HepG2 (cell line): ENCODE measurements at regions not wholly inside any gene's neighbourhood (a gene's known extent, or its start where the extent isn't known, plus 50 kb on each side); places are given as distances from the start of the nearest gene placed in this dataset.
A peak's percentile ranks its signal among the peaks of the same experiment; 100 is the strongest.

Source experiments
- ATAC-seq: fragments of 200-7000 bp; cut with Tn5 transposase; 3 replicates; pipeline ENCODE4 v1.9.1; 2020; ENCODE audit warnings: mild to moderate bottlenecking, moderate library complexity
- BruUV-seq: library from RNA; stranded (reverse); fragments of 400-500 nt; replicated peaks from 2 replicates; lab custom pipeline; 2021; lab: Mats Ljungman, UMichigan
- CTCF ChIA-PET: fragments of 300-600 bp; formaldehyde crosslinking; extraction: SDS; loops from one replicate; lab custom pipeline; 2021; ENCODE audit warnings: low total read pairs, inconsistent platforms, low intra/inter-chr PET ratio; lab: Yijun Ruan, JAX
- POLR2A ChIA-PET: fragments of 350-600 bp; sonication (Branson Sonifier 250); formaldehyde crosslinking; loops from one replicate; lab custom pipeline; 2020; ENCODE audit warnings: antibody characterized with exemption, inconsistent platforms; lab: Yijun Ruan, JAX
- DNase-seq: peaks from one replicate; pipeline ENCODE4 v3.0.0-alpha.2; 2015; ENCODE audit warnings: low spot score
- FAIRE-seq: peaks from 3 replicates; lab custom pipeline; 2011; peaks lifted over from hg19 to GRCh38; lab: Jason Lieb, UNC
- H2AFZ ChIP-seq: one replicate; pipeline ENCODE4 v1.6.1; 2011; ENCODE audit warnings: low read length, inconsistent platforms
- H3K27ac ChIP-seq: fragments of 300-600 bp; 3 replicates; pipeline ENCODE4 v1.8.0; 2011; ENCODE audit warnings: mixed run types, mild to moderate bottlenecking, mixed read lengths, low read length, inconsistent platforms; ENCODE audit not compliant: insufficient read depth; ENCODE audit errors: extremely low read length
- H3K27me3 ChIP-seq, 2 experiments: fragments of 200-600 bp in 1 of 2; 2 replicates in 1 of 2; 3 replicates in 1 of 2; pipeline versions ENCODE4 v1.6.0 to v1.8.0; 2011; ENCODE audit warnings: low read length in 2 of 2, mild to moderate bottlenecking in 2 of 2, moderate library complexity in 2 of 2, inconsistent platforms in 1 of 2; ENCODE audit not compliant: insufficient read depth in 2 of 2, control insufficient read depth in 1 of 2
- H3K36me3 ChIP-seq, 2 experiments: fragments of 200-600 bp in 1 of 2; replicated peaks in 1 of 2; 2 replicates in 1 of 2; 3 replicates in 1 of 2; pipeline versions ENCODE4 v1.5.1 to v1.8.0; 2011; ENCODE audit warnings: low read length in 2 of 2, inconsistent platforms in 1 of 2; ENCODE audit not compliant: insufficient read depth in 2 of 2, control insufficient read depth in 1 of 2
- H3K4me1 ChIP-seq: 2 replicates; pipeline ENCODE4 v1.5.1; 2012; ENCODE audit warnings: low read length, inconsistent platforms; ENCODE audit not compliant: insufficient read depth
- H3K4me2 ChIP-seq: 2 replicates; pipeline ENCODE4 v1.6.0; 2011; ENCODE audit warnings: low read depth, low read length, inconsistent platforms
- H3K4me3 ChIP-seq, 3 experiments: fragments of 200-600 bp in 1 of 3; sonication (generic), shearing (Covaris generic) in 1 of 3; replicated peaks in 1 of 3; 2 replicates each; pipeline ENCODE4 v1.5.1; 2011 to 2016; ENCODE audit warnings: low read length in 3 of 3, inconsistent platforms in 2 of 3, low read depth in 2 of 3, mild to moderate bottlenecking in 2 of 3, control low read depth in 1 of 3, mixed read lengths in 1 of 3; ENCODE audit not compliant: insufficient read depth in 1 of 3
- H3K79me2 ChIP-seq: one replicate; pipeline ENCODE4 v1.6.1; 2011; ENCODE audit warnings: low read length, inconsistent platforms; ENCODE audit not compliant: insufficient read depth
- H3K9ac ChIP-seq: 2 replicates; pipeline ENCODE4 v1.6.0; 2011; ENCODE audit warnings: mild to moderate bottlenecking, low read depth, low read length, inconsistent platforms; ENCODE audit not compliant: insufficient read depth
- H3K9me3 ChIP-seq: 2 replicates; pipeline ENCODE4 v1.5.1; 2012; ENCODE audit warnings: mild to moderate bottlenecking, low read length
- H4K20me1 ChIP-seq: 2 replicates; pipeline ENCODE4 v1.6.0; 2011; ENCODE audit warnings: inconsistent platforms, mild to moderate bottlenecking, low read length, moderate library complexity; ENCODE audit not compliant: insufficient read depth
- AGO1 ChIP-seq: fragments of 200-400 bp; formaldehyde crosslinking; IDR thresholded peaks from 2 replicates; pipeline ENCODE4 v1.6.1; 2017; ENCODE audit warnings: mild to moderate bottlenecking, low read depth, low read length, moderate library complexity; ENCODE audit not compliant: poor library complexity, severe bottlenecking
- CHCHD3 ChIP-seq: sonication (generic); formaldehyde crosslinking; IDR thresholded peaks from 2 replicates; pipeline ENCODE4 v1.8.0; 2022; ENCODE audit warnings: mild to moderate bottlenecking, missing genetic modification reagents, moderate library complexity
- MAFF ChIP-seq: IDR thresholded peaks from 2 replicates; pipeline ENCODE4 v1.6.1; 2011; ENCODE audit warnings: low read depth, low read length, improper control_type of control experiment
- MAFK ChIP-seq, 2 experiments: IDR thresholded peaks in 1 of 2; conservative IDR thresholded peaks in 1 of 2; 2 replicates each; pipeline ENCODE4 v1.6.1; 2011; ENCODE audit warnings: improper control_type of control experiment in 2 of 2, low read length in 2 of 2
- NKX3-1 ChIP-seq: sonication (generic); formaldehyde crosslinking; IDR thresholded peaks from 2 replicates; pipeline ENCODE4 v1.5.0; 2020; ENCODE audit warnings: missing genetic modification reagents
- SIX4 ChIP-seq: sonication (generic); formaldehyde crosslinking; IDR thresholded peaks from 2 replicates; pipeline ENCODE4 v1.4.0; 2020; ENCODE audit warnings: missing genetic modification reagents
- U2AF1 ChIP-seq: fragments of 200-400 bp; formaldehyde crosslinking; optimal IDR thresholded peaks from 2 replicates; pipeline ENCODE3; 2017; ENCODE audit warnings: mild to moderate bottlenecking, low read depth, low read length
- ZNF180 ChIP-seq: sonication (generic); formaldehyde crosslinking; IDR thresholded peaks from 2 replicates; pipeline ENCODE4 v1.4.0; 2020; ENCODE audit warnings: low read depth, missing genetic modification reagents, borderline replicate concordance
- ZNF280B ChIP-seq: sonication (generic); formaldehyde crosslinking; IDR thresholded peaks from 2 replicates; pipeline ENCODE4 v1.5.0; 2020; ENCODE audit warnings: missing genetic modification reagents, mild to moderate bottlenecking, borderline replicate concordance
- ZNF660 ChIP-seq: sonication (generic); formaldehyde crosslinking; IDR thresholded peaks from 2 replicates; pipeline ENCODE4 v1.5.1; 2020; ENCODE audit warnings: mild to moderate bottlenecking, low read depth, missing genetic modification reagents, borderline replicate concordance
- WGBS: methylation state at CpG from one replicate; pipeline ENCODE4 v1.1.6; 2017; ENCODE audit warnings: low lambda C conversion rate; 5-methylcytosine and 5-hydroxymethylcytosine counted together
- in situ Hi-C: cut with HindIII; loops from 2 replicates; pipeline ENCODE4 v1.10.0; 2017; ENCODE audit warnings: low pct_unique_long_range_greater_than_20kb; ENCODE audit not compliant: extremely low pct_ligation_motif_present
- intact Hi-C: fragments of 100-400 bp; cut with micrococcal nuclease; formaldehyde crosslinking; loops from one replicate; pipeline ENCODE4 v1.10.0; 2022; ENCODE audit not compliant: unreplicated experiment
- TF ChIP-seq, protein P1 (sequence below): sonication (generic); formaldehyde crosslinking; IDR thresholded peaks from 2 replicates; pipeline ENCODE4 v1.4.0; 2020; ENCODE audit warnings: missing genetic modification reagents

- ATAC-seq (no peak; the same call in 2 of the 3 replicates), DNase-seq (no peak), FAIRE-seq (no peak)
- Histone ChIP-seq H3K9me3 (no peaks in the 10 kb centered on the region), H3K4me3 (no peak overlapping the region), H3K27me3 (peaks cover 11 to 63% of the 10 kb centered on the region in 2 experiments; a peak in 4 of 5 replicates), H3K4me1 (no peaks in the 10 kb centered on the region), H2AFZ (no peak overlapping the region), H3K9ac (no peak overlapping the region), H3K36me3 (no peaks in the 10 kb centered on the region), H3K27ac (no peak overlapping the region), H4K20me1 (peaks cover 2% of the 10 kb centered on the region; the same call in 1 of the 2 replicates), H3K4me2 (no peak overlapping the region), H3K79me2 (no peaks in the 10 kb centered on the region)
- no TSS peak for BruUV-seq
- WGBS: 23% methylated on average over 11 of the region's 11 CpGs
- intact Hi-C loops (no loop called here), in situ Hi-C loops (no loop called here)
- POLR2A ChIA-PET: no interaction called here
- CTCF ChIA-PET: no interaction called here
- TF ChIP-seq MAFF (peak; percentile 28; the same call in 1 of the 2 replicates), MAFK (conservative IDR thresholded peaks at IDR 0.05 in 1 of 2, IDR thresholded peaks at IDR 0.05 in 1 of 2; ENCODE audit: low read length in 2 of 2) (peak; percentile 5 to 58; a peak in 2 of 4 replicates), ZNF180 (CRISPR knock-in tag) (no peak)
Observed at GRCh38 chr2:11068079-11068741, 87.1 kb upstream of the SLC66A3 start.

GRCh38 chr2:11068856-11069526 lies 86.3 kb upstream of the SLC66A3 start:
- H3K4me1 ChIP-seq: no peaks in the 10 kb centered on the region
- H2AFZ ChIP-seq: no peak overlapping the region
- no peaks in the 10 kb centered on the region for H3K9me3 ChIP-seq
- POLR2A ChIA-PET: no interaction called here
- CTCF ChIA-PET: no interaction called here
- ATAC-seq (no peak), DNase-seq (no peak), FAIRE-seq (no peak)
- H3K27ac ChIP-seq: no peak overlapping the region
- 27% methylated on average over 10 of the region's 13 CpGs for WGBS
- peaks cover 2% of the 10 kb centered on the region; the same call in 1 of the 2 replicates for H4K20me1 ChIP-seq
- H3K27me3 ChIP-seq: peaks cover 13 to 66% of the 10 kb centered on the region in 2 experiments
- H3K4me2 ChIP-seq: no peak overlapping the region
- intact Hi-C loops: no loop called here
- H3K79me2 ChIP-seq: no peaks in the 10 kb centered on the region
- H3K9ac ChIP-seq: no peak overlapping the region
- H3K36me3 ChIP-seq: no peaks in the 10 kb centered on the region
- no peak overlapping the region for H3K4me3 ChIP-seq
- in situ Hi-C loops: no loop called here
- no TSS peak for BruUV-seq
- TF ChIP-seq U2AF1 (no peak), CHCHD3 (CRISPR knock-in tag) (no peak), NKX3-1 (CRISPR knock-in tag) (no peak), SIX4 (no peak), ZNF280B (CRISPR knock-in tag) (no peak), AGO1 (no peak), ZNF660 (CRISPR knock-in tag) (no peak)
- TF ChIP-seq, protein P1, sequence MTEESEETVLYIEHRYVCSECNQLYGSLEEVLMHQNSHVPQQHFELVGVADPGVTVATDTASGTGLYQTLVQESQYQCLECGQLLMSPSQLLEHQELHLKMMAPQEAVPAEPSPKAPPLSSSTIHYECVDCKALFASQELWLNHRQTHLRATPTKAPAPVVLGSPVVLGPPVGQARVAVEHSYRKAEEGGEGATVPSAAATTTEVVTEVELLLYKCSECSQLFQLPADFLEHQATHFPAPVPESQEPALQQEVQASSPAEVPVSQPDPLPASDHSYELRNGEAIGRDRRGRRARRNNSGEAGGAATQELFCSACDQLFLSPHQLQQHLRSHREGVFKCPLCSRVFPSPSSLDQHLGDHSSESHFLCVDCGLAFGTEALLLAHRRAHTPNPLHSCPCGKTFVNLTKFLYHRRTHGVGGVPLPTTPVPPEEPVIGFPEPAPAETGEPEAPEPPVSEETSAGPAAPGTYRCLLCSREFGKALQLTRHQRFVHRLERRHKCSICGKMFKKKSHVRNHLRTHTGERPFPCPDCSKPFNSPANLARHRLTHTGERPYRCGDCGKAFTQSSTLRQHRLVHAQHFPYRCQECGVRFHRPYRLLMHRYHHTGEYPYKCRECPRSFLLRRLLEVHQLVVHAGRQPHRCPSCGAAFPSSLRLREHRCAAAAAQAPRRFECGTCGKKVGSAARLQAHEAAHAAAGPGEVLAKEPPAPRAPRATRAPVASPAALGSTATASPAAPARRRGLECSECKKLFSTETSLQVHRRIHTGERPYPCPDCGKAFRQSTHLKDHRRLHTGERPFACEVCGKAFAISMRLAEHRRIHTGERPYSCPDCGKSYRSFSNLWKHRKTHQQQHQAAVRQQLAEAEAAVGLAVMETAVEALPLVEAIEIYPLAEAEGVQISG: no peak
